HFF-Myc (cell line): ENCODE measurements at regions not wholly inside any gene's neighbourhood (a gene's known extent, or its start where the extent isn't known, plus 50 kb on each side); places are given as distances from the start of the nearest gene placed in this dataset.
"Not testable (repeated sequence)": the region's sequence is repeated elsewhere in the genome, so short reads cannot be mapped to it uniquely, and the experiment has no call there.

ENCODE experiments used
- DNase-seq: peaks from one replicate; pipeline ENCODE4 v3.0.0-alpha.2; 2011; ENCODE audit warnings: low read depth; ENCODE audit errors: extremely low read depth
- H3K4me3 ChIP-seq: replicated peaks from 2 replicates; pipeline ENCODE4 v1.5.1; 2011; ENCODE audit warnings: low read depth, mild to moderate bottlenecking, control low read depth, low read length
- TF ChIP-seq, protein P1 (sequence below): IDR thresholded peaks from 2 replicates; pipeline ENCODE4 v1.5.1; 2012; ENCODE audit warnings: mild to moderate bottlenecking, low read depth, low read length, control low read depth; ENCODE audit errors: missing control alignments

DNA sequence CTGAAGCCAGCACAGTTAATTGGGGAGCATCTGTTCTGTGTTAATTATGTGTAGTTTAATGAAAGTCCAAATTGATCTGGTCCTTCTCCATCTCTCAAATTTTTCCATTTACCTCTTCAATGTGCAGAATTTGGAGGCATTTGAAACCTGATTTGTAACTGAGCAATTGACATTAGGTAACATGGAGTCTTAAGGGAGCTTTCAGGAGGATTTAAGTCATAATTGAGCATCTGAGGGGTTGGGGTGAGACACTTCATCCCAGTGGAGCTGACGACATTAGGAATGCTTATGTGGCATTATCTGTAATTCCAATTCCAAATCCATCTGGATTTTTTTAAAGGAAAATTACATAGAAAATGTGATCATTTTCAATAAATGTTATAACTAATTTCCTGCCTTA, 1015.9 kb downstream of the TLE1 start:
- TF ChIP-seq, protein P1, sequence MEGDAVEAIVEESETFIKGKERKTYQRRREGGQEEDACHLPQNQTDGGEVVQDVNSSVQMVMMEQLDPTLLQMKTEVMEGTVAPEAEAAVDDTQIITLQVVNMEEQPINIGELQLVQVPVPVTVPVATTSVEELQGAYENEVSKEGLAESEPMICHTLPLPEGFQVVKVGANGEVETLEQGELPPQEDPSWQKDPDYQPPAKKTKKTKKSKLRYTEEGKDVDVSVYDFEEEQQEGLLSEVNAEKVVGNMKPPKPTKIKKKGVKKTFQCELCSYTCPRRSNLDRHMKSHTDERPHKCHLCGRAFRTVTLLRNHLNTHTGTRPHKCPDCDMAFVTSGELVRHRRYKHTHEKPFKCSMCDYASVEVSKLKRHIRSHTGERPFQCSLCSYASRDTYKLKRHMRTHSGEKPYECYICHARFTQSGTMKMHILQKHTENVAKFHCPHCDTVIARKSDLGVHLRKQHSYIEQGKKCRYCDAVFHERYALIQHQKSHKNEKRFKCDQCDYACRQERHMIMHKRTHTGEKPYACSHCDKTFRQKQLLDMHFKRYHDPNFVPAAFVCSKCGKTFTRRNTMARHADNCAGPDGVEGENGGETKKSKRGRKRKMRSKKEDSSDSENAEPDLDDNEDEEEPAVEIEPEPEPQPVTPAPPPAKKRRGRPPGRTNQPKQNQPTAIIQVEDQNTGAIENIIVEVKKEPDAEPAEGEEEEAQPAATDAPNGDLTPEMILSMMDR, result no peak
- no peak overlapping the region for H3K4me3 ChIP-seq
- DNase-seq, result no peak

DNA sequence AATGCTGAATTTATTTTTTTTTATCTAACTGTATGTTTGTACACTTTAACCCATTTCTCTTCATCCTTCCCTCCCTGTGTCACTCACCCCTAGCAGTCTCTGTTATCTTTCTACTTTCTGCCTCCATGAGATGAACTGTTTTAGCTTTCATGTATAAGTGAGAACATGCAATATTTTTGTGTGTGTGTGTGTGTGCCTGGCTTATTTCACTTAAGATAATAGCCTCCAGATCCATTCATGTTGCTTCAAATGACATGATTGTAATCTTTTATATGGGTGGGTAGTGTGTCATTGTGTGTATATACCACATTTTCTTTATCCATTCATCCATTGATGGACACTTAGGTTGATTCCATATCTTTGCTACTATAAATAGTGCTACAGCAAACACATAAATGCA, 1023.9 kb downstream of the TLE1 start:
- TF ChIP-seq, protein P1, result no peak
- no peak for DNase-seq
- no peak overlapping the region for H3K4me3 ChIP-seq

DNA sequence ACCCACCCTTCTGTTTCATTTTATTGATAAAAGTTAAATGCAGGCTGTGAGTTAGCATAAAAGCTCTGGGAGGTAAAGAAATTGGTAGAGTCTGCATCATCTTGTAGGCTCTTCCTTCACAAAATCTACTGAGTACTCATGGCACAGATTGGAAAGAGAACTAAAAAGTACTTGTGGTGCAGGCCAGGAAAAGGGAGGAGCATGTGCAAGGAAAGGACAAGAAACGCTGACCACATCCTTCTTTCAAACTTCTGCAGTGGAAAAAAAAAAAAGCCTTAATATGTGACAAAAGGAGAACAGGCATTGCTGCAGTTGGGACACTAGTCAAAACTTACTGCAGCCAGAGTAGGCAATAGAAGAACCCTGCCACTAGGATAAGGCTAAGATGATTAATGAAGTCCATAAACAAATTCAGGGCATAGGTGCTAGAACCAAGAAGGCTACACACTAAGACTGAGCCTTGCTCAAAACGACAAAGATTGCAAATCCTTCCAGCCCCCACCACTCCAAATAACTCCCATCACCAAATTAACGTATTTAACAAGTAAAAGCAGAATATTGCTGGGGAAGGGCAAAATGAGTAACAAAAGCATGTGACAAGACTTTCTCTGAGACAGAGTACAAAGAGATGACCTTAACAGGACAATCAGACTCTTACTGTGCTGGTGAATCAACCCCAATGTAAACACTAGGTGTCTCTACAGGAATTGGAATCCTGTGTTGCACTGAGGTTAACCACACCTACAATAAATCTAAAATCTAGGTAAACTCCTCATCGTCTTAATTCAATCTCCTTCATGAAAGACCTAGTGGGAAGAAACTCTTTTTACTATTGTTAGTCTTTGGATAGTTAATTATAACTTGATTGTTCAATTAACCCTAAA, 1024.8 kb downstream of the TLE1 start:
- DNase-seq, result no peak
- no peak overlapping the region for H3K4me3 ChIP-seq
- TF ChIP-seq, protein P1, result no peak

DNA sequence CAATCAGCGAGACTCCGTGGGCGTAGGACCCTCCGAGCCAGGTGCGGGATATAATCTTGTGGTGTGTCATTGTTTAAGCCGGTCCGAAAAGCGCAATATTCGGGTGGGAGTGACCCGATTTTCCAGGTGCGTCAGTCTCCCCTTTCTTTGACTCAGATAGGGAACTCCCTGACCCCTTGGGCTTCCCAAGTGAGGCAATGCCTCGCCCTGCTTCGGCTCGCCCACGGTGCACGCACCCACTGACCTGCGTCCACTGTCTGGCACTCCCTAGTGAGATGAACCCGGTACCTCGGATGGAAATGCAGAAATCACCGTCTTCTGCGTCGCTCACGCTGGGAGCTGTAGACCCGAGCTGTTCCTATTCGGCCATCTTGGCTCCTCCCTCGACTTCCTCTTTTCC, 1029.6 kb downstream of the TLE1 start:
- DNase-seq, H3K4me3 ChIP-seq: not testable (repeated sequence)

DNA sequence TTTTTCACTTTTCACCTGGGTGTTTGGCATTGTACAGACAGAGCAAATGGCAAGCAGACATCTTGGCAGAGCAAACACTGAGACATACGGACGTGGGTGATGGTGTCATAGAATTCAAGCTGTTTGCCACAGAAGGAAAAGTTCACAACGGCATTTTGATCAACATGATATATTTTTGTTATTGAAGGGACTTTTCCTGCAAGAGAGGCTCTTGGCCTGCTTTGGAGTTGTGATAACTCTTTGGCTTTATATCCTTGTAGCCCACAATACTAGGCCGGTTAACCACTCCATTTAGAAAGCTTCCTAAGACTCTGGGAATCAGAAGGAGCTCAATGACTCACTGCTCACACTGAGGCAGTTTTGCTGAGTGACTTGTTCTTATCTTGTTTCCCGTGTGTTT, 1038.3 kb downstream of the TLE1 start:
- TF ChIP-seq, protein P1, result no peak
- no peak overlapping the region for H3K4me3 ChIP-seq
- DNase-seq, result no peak

DNA sequence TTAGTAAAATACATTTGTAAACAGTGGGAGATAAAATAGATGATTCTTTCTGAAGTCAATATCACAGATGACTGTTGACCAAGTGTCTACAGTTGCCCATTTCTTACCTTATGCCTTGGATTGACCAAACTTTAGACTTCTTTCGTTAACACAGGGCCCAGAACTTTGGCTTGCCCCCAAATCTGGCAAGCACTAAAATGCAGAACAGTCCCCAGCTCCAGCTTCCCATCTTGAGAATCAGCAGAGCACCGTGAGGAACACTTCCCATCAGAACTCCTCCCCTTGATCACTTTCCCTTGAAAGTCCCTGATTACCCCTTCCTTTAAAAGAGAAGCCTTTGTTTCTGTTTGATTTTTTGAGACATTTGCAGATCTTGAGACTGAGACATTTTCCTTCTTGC, 1039.9 kb downstream of the TLE1 start:
- H3K4me3 ChIP-seq, result no peak overlapping the region
- TF ChIP-seq, protein P1, result no peak
- no peak for DNase-seq

DNA sequence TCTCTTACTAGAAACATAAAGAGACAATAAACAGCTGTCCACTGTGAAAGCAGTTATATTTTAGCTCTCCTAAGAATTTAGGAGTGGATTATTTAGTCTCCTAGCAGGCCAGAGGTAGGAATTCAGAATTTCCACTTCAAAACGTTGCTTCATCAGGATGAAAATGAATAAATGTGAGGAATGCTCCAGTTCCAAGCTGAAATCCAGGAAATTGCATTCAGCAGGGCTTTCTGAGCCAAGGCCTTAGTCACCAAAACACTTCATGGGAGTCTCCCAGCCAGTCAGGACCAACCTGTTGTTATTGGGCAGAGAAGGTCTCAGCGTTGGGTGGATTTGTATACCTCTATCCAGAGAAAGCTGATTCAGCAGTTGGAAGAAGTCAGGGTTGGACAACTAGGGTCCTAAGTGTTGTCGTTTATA, 1040.3 kb downstream of the TLE1 start:
- H3K4me3 ChIP-seq, result no peak overlapping the region
- TF ChIP-seq, protein P1, result no peak
- DNase-seq, result no peak
